Activated gamma-delta T cell treated with Interleukin-2 at 50 U/mL for 16 hours (primary cell): ENCODE measurements at regions not wholly inside any gene's neighbourhood (a gene's known extent, or its start where the extent isn't known, plus 50 kb on each side); places are given as distances from the start of the nearest gene placed in this dataset.

Experiments used
- DNase-seq: peaks from one replicate; pipeline ENCODE4 v3.0.0-alpha.2; 2020

- no peak for DNase-seq
Measured at GRCh38 chr15:70361891-70362290, 264.2 kb upstream of the TLE3 start.

- DNase-seq = no peak
Measured at GRCh38 chr15:70361106-70361505, 263.4 kb upstream of the TLE3 start.

- no peak for DNase-seq
Measured at GRCh38 chr15:70358871-70359647, 261.3 kb upstream of the TLE3 start.

- DNase-seq = no peak
Measured at GRCh38 chr15:70358011-70358819, 260.5 kb upstream of the TLE3 start.

- DNase-seq = no peak
Measured at GRCh38 chr15:70357453-70357852, 259.7 kb upstream of the TLE3 start.

GRCh38 chr15:70356919-70357318 lies 259.2 kb upstream of the TLE3 start:
- DNase-seq = no peak

- no peak for DNase-seq
Measured at GRCh38 chr15:70356062-70356860, 258.5 kb upstream of the TLE3 start.

GRCh38 chr15:70355275-70355795 lies 257.6 kb upstream of the TLE3 start:
- DNase-seq = no peak

GRCh38 chr15:70354346-70354905 lies 256.7 kb upstream of the TLE3 start:
- DNase-seq = no peak

GRCh38 chr15:70353606-70354345 lies 256.1 kb upstream of the TLE3 start:
- DNase-seq = no peak

- no peak for DNase-seq
Measured at GRCh38 chr15:70351941-70352774, 254.4 kb upstream of the TLE3 start.

- no peak for DNase-seq
Measured at GRCh38 chr15:70351391-70351790, 253.7 kb upstream of the TLE3 start.

- DNase-seq = no peak
Measured at GRCh38 chr15:70348581-70349344, 251.0 kb upstream of the TLE3 start.

- no peak for DNase-seq
Measured at GRCh38 chr15:70348226-70348543, 250.5 kb upstream of the TLE3 start.

- DNase-seq = no peak
Measured at GRCh38 chr15:70347321-70348225, 249.9 kb upstream of the TLE3 start.

- no peak for DNase-seq
Measured at GRCh38 chr15:70345251-70346019, 247.7 kb upstream of the TLE3 start.

- DNase-seq = no peak
Measured at GRCh38 chr15:70344666-70345065, 246.9 kb upstream of the TLE3 start.

GRCh38 chr15:70343961-70344621 lies 246.4 kb upstream of the TLE3 start:
- no peak for DNase-seq
